Fibroblast of lung (primary cell): ENCODE measurements at regions not wholly inside any gene's neighbourhood (a gene's known extent, or its start where the extent isn't known, plus 50 kb on each side); places are given as distances from the start of the nearest gene placed in this dataset.
"Not testable (repeated sequence)": the region's sequence is repeated elsewhere in the genome, so short reads cannot be mapped to it uniquely, and the experiment has no call there.

Experiments used
- DNase-seq, 2 donors: peaks; one replicate each; pipeline versions ENCODE4 v3.0.0 to v3.0.0-alpha.2; 2010; ENCODE audit warnings: low read depth in 2 of 2
- H2AFZ ChIP-seq: 2 replicates; pipeline ENCODE4 v1.5.1; 2012; ENCODE audit warnings: low read length, control low read depth, inconsistent platforms
- H3K27ac ChIP-seq: 2 replicates; pipeline ENCODE4 v1.5.1; 2011; ENCODE audit warnings: low read length, control low read depth; ENCODE audit not compliant: insufficient read depth
- H3K27me3 ChIP-seq: 2 replicates; pipeline ENCODE4 v1.5.1; 2011; ENCODE audit warnings: mild to moderate bottlenecking, low read length; ENCODE audit not compliant: control insufficient read depth, insufficient read depth
- H3K36me3 ChIP-seq: 2 replicates; pipeline ENCODE4 v1.5.1; 2011; ENCODE audit warnings: low read length; ENCODE audit not compliant: control insufficient read depth, insufficient read depth
- H3K4me1 ChIP-seq: 2 replicates; pipeline ENCODE4 v1.5.1; 2011; ENCODE audit warnings: low read length; ENCODE audit not compliant: control insufficient read depth, insufficient read depth; ENCODE audit errors: extremely low read depth
- H3K4me2 ChIP-seq: 2 replicates; pipeline ENCODE4 v1.5.1; 2011; ENCODE audit warnings: low read length, control low read depth; ENCODE audit not compliant: insufficient read depth; ENCODE audit errors: extremely low read depth
- H3K4me3 ChIP-seq, 4 experiments: fragments of 200-600 bp in 1 of 4; sonication (generic) in 1 of 4; replicated peaks in 1 of 4; 2 replicates each; pipeline ENCODE4 v1.5.1; 2011 to 2016; ENCODE audit warnings: low read length in 4 of 4, low read depth in 3 of 4, mild to moderate bottlenecking in 3 of 4, control low read depth in 2 of 4, inconsistent platforms in 1 of 4, mixed read lengths in 1 of 4; ENCODE audit not compliant: insufficient read depth in 1 of 4; ENCODE audit errors: control extremely low read depth in 1 of 4
- H3K79me2 ChIP-seq: 2 replicates; pipeline ENCODE4 v1.5.1; 2012; ENCODE audit warnings: mild to moderate bottlenecking, low read length, inconsistent platforms; ENCODE audit not compliant: control insufficient read depth, insufficient read depth
- H3K9ac ChIP-seq: 2 replicates; pipeline ENCODE4 v1.5.1; 2011; ENCODE audit warnings: mild to moderate bottlenecking, low read length, control low read depth; ENCODE audit not compliant: insufficient read depth
- H3K9me3 ChIP-seq: 2 replicates; pipeline ENCODE4 v1.5.1; 2012; ENCODE audit warnings: low read depth, low read length; ENCODE audit not compliant: control insufficient read depth, insufficient read depth
- H4K20me1 ChIP-seq: 2 replicates; pipeline ENCODE4 v1.5.1; 2011; ENCODE audit warnings: low read length; ENCODE audit not compliant: control insufficient read depth, insufficient read depth; ENCODE audit errors: extremely low read depth
- CTCF ChIP-seq, 2 donors: IDR thresholded peaks in 1 of 2; conservative IDR thresholded peaks in 1 of 2; 1 replicate in 1 of 2; 2 replicates in 1 of 2; pipeline ENCODE4 v1.5.1; 2011 to 2012; ENCODE audit warnings: low read length in 2 of 2, control low read depth in 1 of 2, inconsistent platforms in 1 of 2, low read depth in 1 of 2, mild to moderate bottlenecking in 1 of 2
- EZH2 ChIP-seq: IDR thresholded peaks from 2 replicates; pipeline ENCODE4 v1.5.1; 2012; ENCODE audit warnings: low read length, control low read depth, mild to moderate bottlenecking; ENCODE audit errors: missing control alignments

- H3K36me3 ChIP-seq = no peaks in the 10 kb centered on the region
Observed at GRCh38 chr16:77113835-77114234, 77.2 kb upstream of the MON1B start.

GRCh38 chr16:77114361-77114760, 76.6 kb upstream of the MON1B start:
- not testable (repeated sequence) for H3K4me2 ChIP-seq, H3K9ac ChIP-seq, H4K20me1 ChIP-seq

More at GRCh38 chr16:77113835-77114234, 77.2 kb upstream of the MON1B start:
- no peak overlapping the region for H3K9ac ChIP-seq
- no peak overlapping the region for H3K4me3 ChIP-seq
- H3K9me3 ChIP-seq = no peaks in the 10 kb centered on the region
- no peak overlapping the region for H3K27ac ChIP-seq
- no peaks in the 10 kb centered on the region for H3K79me2 ChIP-seq
- no peak overlapping the region for H2AFZ ChIP-seq
- TF ChIP-seq EZH2 (no peak), CTCF (conservative IDR thresholded peaks at IDR 0.05 in 1 of 2, IDR thresholded peaks at IDR 0.05 in 1 of 2; ENCODE audit: low read depth in 1 of 2, low read length in 2 of 2) (no peak)
- H4K20me1 ChIP-seq = no peaks in the 10 kb centered on the region
- no peak overlapping the region for H3K4me2 ChIP-seq
- DNase-seq = no peak
- no peaks in the 10 kb centered on the region for H3K27me3 ChIP-seq
- no peaks in the 10 kb centered on the region for H3K4me1 ChIP-seq

GRCh38 chr16:77116856-77117255, 74.1 kb upstream of the MON1B start:
- no peak for DNase-seq
- Histone ChIP-seq H3K4me1 (no peaks in the 10 kb centered on the region), H3K4me2 (no peak overlapping the region), H2AFZ (no peak overlapping the region), H4K20me1 (no peaks in the 10 kb centered on the region), H3K9me3 (no peaks in the 10 kb centered on the region), H3K36me3 (no peaks in the 10 kb centered on the region), H3K27me3 (no peaks in the 10 kb centered on the region), H3K27ac (no peak overlapping the region), H3K4me3 (no peak overlapping the region), H3K79me2 (no peaks in the 10 kb centered on the region), H3K9ac (no peak overlapping the region)
- no peak for TF ChIP-seq EZH2
- TF ChIP-seq CTCF (conservative IDR thresholded peaks at IDR 0.05 in 1 of 2, IDR thresholded peaks at IDR 0.05 in 1 of 2; ENCODE audit: low read depth in 1 of 2, low read length in 2 of 2) = no peak

More at GRCh38 chr16:77114361-77114760, 76.6 kb upstream of the MON1B start:
- H3K79me2 ChIP-seq, H3K27me3 ChIP-seq, H3K36me3 ChIP-seq, H3K4me3 ChIP-seq, H3K9me3 ChIP-seq, H3K27ac ChIP-seq, H3K4me1 ChIP-seq, DNase-seq, H2AFZ ChIP-seq: not testable (repeated sequence)
